ENCODE measurements at regions not wholly inside any gene's neighbourhood (a gene's known extent, or its start where the extent isn't known, plus 50 kb on each side); places are given as distances from the start of the nearest gene placed in this dataset.
"Not testable (repeated sequence)": the region's sequence is repeated elsewhere in the genome, so short reads cannot be mapped to it uniquely, and the experiment has no call there.

GRCh38 chr16:34014841-34015820 is 555.7 kb downstream of the TP53TG3F start:
- not testable (repeated sequence) for TF ChIP-seq EP300 (IDR thresholded peaks at IDR 0.05); CTCF (IDR thresholded peaks at IDR 0.05); POLR2A (IDR thresholded peaks at IDR 0.05; ENCODE audit: low read depth); POLR2AphosphoS5 (IDR thresholded peaks at IDR 0.05)
